COR-L47 (cell line): ENCODE measurements at regions not wholly inside any gene's neighbourhood (a gene's known extent, or its start where the extent isn't known, plus 50 kb on each side); places are given as distances from the start of the nearest gene placed in this dataset.

Experiments
- DNase-seq: peaks from one replicate; lab custom pipeline; 2025; lab: John Stamatoyannopoulos, UW

DNA sequence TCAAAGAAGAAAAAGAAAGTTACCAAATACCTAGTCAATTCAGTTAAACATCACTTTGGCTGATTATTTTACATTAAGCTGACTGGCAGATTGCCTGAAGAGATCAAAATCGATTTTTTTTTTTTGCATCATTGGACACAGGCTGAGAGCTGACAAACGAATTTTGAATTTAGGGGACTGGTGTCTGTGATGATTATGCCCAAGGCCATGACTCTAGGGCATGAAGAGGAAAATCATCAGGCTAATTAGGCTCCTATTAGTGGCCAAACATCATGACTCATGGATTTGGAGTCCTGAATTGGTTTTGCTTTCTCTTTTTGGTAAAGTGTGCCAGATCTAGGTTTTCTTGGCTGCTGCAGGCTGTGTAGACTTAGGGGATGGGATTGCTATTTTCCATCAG is 829.3 kb upstream of the LCORL start:
- DNase-seq, result peak; percentile 31

DNA sequence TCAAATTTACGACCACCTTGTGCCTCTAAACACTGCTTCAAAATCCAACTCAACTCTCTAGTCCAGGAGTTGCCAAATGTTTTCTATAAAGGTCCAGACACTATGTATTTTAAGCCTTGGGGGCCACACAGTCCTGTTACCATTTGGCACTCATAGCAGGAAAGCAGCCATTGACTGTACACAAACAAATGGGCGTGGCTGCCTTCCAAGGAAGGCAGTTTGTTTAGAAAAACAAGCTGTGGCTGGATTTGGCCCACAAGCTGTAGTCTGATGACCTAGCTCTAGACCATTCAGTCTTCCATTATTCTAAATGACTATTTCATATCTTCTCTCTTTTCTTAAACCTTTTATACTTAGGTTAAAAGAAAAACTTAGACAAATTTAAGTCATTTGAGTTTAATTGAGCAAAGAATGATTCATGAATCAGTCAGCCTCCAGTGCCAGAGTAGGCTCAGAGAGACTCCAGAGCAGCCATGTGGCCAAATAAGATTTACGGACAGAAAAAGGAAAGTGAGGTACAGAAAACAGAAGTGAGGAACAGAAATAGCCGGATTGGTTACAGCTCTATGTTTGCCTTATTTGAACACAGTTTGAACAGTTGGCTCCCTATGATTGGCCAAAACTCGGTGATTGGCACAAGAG is 825.8 kb upstream of the LCORL start:
- peak; percentile 16 for DNase-seq

DNA sequence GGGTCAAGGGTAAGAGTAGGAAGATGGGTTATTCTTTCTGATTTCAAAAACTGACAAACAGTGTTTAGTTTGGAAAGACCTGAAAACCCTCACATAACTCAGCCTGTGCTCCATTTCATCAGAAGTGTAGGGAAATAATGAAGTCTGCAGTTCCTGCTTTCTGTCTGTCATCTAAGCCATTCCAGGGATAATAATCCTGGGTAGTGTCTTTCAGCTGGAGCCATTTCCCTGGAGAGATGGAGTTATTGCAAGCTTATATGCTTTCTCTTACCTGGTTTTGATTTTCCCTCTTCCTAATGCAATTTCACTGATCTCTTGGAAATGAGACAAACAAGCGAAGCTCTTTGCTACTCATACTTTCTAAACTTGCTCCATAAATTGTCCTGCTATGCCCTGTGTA is 824.8 kb upstream of the LCORL start:
- DNase-seq, result no peak

DNA sequence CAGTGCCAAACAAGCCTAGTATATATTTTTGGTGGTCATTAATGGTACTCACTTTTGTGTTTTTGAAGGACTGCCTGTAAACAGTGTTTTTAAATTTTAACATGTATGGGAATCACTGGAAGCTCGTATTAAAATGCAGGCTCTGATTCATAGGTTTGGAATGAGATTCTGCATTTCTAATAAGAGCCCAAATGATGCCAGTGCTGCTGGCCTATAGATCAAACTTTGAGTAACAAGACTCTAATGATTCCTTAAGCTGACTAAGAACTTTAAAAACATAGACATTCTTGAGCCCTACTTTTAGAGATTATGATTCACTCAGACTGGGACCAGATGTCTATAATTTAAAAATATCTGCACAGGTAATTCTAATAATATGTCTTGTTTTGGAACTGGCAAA is 823.2 kb upstream of the LCORL start:
- no peak for DNase-seq

DNA sequence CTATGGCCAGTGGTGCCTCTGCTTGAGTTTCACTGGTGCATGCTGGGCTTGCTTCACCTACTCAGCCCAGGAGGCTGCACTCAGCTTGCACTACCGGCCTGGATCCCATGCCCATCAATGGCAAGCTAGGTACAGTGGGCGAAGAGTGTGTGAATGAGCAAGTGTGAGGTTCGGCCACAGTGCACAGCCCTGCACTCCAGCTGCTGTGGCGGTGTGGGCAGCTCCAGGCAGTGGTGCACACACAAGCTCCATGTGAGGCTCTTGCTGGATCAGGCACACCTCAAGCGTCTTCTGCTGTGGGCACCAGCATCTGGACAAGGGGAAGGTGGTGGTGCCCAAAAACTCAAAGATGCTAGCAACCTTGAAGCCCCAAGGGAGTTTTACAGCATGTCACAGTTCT is 820.9 kb upstream of the LCORL start:
- DNase-seq, result no peak

GRCh38 chr4:18840481-18840880 is 818.9 kb upstream of the LCORL start:
- DNase-seq, result no peak

DNA sequence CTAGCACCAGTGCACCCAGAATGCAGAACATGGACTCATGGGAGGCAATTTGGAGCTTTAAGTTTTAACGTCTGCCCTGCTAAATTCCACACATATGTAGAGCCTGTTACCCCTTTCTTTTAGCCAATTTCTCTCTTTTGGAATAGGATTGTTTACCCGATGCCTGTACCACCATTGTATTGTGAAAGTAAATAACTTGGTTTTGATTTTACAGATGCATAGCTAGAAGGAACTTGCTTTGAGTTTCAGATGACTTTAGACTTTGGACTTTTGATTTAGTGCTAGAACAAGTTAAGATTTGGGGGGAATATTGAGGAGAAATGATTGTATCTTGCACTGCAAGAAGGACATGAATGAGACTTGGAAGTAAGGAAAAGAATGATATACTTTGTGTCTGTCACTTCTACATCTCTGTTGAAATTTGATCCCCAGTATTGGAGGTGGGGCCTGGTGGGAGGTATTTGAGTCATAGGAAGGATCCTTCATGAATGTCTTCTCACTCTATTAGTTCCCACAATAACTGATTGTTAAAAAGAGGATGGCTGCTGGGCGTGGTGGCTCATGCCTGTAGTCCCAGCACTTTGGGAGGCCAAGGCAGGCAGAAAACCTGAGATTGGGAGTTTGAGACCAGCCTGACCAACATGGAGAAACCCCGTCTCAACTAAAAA is 794.8 kb upstream of the LCORL start:
- no peak for DNase-seq

DNA sequence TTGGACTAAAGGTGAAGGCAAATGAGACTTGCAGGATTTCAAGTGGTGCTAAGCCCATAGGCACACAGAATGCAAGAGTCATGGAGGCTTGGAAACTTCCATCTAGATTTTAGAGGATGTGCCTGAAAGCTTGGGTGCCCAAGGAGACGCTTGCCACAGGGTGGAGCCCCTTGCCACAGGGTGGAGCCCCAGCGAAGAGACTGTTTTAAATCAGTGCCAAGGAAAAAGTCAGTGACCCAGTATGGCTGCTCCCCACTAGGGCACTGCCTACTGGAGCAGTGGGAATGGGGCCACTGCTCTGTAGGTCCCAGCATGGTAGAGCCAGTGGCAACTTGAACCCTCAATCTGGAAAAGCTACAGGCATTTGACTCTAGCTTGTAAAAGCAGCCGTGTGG is 794.2 kb upstream of the LCORL start:
- DNase-seq, result no peak

DNA sequence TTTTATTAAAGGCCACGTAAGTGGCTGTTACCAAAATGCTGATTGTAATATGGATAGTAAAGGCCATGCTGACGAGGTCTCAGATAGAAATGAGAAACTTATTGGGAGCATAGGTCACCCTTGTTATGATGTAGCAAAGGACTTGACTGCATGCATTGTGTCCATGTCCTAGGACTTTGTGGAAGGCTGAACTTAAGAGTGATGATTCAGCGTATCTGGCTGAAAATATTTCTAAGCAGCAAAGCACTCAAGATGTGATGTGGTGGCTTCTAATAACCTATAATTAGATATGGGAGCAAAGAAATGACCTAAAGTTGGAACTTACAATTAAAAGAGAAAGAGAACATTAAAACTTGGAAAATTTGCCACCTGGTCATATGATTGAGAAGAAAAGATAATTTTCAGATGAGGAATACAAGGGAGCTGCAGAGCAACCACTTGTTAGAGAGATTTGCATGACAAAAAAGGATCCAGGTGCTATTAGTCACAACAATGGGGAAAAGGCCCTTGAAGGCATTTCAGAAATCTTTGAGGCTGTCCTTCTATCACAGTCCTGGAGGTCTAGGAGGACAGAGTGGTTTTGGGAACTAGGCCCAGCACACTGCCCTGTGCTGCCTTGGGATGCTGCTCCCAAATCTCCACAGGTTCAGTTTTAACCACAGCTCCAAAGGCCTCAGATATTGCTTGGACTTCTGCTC is 793.7 kb upstream of the LCORL start:
- DNase-seq, result no peak

GRCh38 chr4:18813771-18814170 is 792.2 kb upstream of the LCORL start:
- no peak for DNase-seq

DNA sequence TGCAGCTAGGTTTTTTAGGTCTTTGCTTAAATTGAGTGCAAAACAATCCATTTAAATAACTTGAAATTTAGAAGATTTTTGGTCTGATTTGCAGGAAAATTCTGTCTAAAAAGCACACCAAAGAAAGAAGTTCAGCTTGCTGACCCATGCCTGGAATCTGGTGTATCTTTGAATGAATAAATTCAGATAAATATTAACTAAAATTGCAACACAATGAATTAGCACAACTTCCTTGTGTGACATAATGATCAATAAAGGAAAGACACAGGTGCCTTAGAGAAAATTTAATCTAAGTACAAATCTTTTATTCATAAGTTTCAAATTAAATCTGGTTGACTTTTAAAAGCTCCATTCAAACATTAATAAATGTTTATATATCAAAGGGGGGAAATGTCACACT is 791.5 kb upstream of the LCORL start:
- DNase-seq, result no peak

GRCh38 chr4:18803781-18804180 is 782.2 kb upstream of the LCORL start:
- no peak for DNase-seq

DNA sequence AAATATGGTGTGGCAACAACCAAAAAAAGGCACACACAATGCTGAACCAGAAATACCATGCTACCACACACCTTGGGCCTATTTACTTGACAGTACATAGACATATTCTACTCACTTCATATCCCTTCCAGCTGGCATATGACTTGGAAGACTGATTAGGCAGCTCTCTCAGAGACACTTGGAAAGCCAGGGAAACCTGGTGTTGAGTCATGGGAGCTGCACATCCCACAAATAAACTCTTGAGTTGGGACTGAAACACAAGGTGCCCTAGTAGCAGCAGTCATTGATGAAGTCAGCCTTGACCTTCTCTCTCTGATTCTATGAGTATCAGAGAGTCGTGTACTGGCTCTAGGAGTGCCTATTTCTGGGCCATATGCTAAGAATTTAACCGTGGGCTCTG is 776.6 kb upstream of the LCORL start:
- DNase-seq, result no peak

DNA sequence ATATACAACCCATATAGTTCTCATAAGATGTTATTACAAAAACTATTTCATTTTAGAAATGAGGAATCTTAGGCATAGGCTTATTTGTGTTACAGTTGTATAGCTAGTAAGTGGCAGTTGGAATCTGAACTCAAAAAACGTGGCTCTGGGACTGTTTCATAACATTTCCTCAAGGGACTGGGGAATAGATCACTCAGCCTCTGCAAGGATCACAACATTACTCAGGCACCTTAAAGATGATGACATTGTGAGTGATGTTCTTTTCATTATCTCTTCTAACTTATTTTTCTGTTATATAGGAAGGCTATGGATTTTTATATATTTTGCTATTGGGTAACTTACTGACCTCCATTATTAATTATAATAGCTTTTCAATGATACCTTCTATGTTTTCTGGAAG is 774.2 kb upstream of the LCORL start:
- no peak for DNase-seq

- DNase-seq, result no peak
Measured at GRCh38 chr4:18777190-18777930, 755.8 kb upstream of the LCORL start.

DNA sequence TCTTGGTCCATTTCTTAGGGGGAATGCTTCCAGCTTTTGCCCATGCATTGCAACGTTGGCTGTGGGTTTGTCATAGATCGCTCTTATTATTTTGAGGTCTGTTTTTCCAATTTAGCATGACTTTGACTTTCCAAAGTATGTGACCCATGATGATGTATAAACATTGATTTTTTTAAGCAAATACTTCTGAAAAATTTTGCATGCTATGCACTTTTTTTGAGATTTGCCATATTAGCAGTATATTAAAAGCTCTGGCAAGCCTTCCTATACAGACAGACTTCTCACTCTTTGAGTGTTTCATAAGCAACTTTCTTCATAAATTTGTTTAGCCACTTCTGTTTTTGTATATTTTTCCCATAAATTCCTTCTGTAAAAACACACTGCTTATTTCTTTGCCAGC is 746.4 kb upstream of the LCORL start:
- no peak for DNase-seq

- DNase-seq, result no peak
Measured at GRCh38 chr4:18756671-18757070, 735.1 kb upstream of the LCORL start.

DNA sequence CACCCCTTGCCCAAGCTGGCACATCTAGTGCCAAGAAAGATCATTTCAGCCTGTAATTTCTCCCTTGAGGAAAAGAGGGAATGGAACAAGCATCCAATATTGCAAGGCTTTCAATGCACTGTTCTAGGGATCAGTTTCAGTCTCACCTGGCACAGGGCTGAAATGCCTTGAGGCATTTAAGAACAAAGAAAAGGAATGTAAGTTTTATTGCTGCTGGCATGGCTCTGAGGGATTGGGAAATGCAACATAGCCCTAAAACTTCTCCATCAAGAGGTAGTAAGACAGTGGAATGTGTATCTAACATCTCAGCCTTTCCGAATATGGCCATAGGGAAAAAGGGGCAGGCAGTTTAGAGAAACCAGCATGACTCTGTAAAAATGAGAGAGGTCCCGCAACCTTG is 732.6 kb upstream of the LCORL start:
- no peak for DNase-seq

- no peak for DNase-seq
Measured at GRCh38 chr4:18751083-18751482, 729.5 kb upstream of the LCORL start.

DNA sequence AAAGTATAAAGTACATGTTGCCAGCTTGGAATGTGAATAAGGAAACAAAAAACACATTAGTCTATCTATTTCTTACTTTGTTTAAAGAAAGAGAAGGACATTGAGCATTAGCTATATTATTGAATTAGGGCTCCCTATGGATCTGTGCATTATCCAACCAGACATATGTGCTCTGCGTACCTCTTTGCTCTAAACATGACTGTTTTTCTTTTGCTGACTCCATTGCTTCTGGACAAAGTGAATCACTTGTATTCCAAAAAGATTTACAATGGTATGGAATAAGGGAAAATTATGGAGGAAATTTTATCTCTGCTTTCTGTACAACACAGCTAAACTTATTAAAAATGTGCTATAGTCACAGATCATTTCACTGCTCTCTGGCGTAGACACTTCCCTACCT is 727.8 kb upstream of the LCORL start:
- no peak for DNase-seq

GRCh38 chr4:18736551-18736950 is 715.0 kb upstream of the LCORL start:
- no peak for DNase-seq

DNA sequence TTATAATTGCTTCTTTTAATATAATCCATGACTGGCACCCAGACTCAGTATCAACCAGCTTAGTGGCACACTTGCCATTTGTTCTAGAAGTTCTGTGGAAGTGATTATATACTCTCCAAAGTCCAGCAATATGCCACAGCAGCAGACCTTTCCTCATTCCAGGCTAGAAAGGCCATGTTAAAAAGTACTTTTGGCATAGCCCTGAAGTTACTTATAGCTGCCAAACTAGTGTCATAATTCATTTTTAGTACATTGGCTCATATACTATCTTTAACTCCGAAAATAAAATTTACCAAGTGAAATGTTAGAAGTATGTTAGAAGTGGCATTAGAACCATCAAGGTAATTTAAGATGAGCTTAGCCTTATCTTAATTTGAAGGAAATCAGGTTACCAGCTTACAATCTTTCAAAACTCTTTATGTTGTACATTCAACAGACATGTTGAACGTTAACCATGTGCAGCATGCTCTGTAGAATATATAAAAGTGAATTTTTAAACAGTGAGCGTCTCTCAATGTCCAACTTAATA is 714.2 kb upstream of the LCORL start:
- no peak for DNase-seq

- peak; percentile 37 for DNase-seq
Measured at GRCh38 chr4:18734405-18734804, 712.9 kb upstream of the LCORL start.
